GM13977 (cell line): ENCODE measurements at regions not wholly inside any gene's neighbourhood (a gene's known extent, or its start where the extent isn't known, plus 50 kb on each side); places are given as distances from the start of the nearest gene placed in this dataset.

ENCODE experiments used
- DNase-seq: peaks from one replicate; pipeline ENCODE4 v3.0.0; 2012; ENCODE audit warnings: low spot score
- CTCF ChIP-seq: IDR thresholded peaks from 2 replicates; pipeline ENCODE4 v1.5.1; 2012; ENCODE audit warnings: mild to moderate bottlenecking, control low read depth; ENCODE audit not compliant: insufficient read depth; ENCODE audit errors: extremely low read depth, missing control alignments
- in situ Hi-C: fragments of 300-500 bp; cut with MboI; formaldehyde crosslinking; loops from one replicate; pipeline ENCODE4 v1.12.0; 2022; ENCODE audit warnings: low sequenced_read_pairs, low pct_unique_long_range_greater_than_20kb, mixed read lengths, inconsistent platforms; ENCODE audit not compliant: unreplicated experiment

GRCh38 chr4:125693228-125693627 is 378.5 kb downstream of the FAT4 start:
- in situ Hi-C loops: no loop called here
- DNase-seq: no peak
- no peak for TF ChIP-seq CTCF

GRCh38 chr4:125702406-125702805 is 387.7 kb downstream of the FAT4 start:
- DNase-seq: no peak
- in situ Hi-C loops: no loop called here
- TF ChIP-seq CTCF: no peak

DNA sequence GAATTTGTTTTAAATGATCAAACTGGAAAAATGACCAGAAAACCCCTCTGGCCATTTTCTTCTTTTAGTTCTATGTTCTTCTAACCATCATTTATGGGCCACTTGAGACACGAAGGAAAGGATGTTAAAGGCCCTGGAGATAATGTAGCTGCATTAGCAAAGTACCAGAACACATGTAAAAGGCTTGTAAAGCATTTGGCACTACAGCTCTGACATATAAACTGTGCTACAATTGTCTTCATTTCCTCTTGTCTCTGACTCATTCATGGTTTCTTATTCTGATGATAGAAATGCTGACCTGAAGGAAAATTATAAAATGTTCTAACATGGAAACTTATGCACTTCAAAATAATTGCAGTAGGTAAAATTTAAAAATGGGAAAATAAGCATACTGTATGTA is 388.7 kb downstream of the FAT4 start:
- no peak for TF ChIP-seq CTCF
- in situ Hi-C loops: no loop called here
- DNase-seq: no peak

GRCh38 chr4:125704726-125705125 is 390.0 kb downstream of the FAT4 start:
- no peak for TF ChIP-seq CTCF
- in situ Hi-C loops: no loop called here
- no peak for DNase-seq

- in situ Hi-C loops: no loop called here
- TF ChIP-seq CTCF: no peak
- DNase-seq: no peak
Measured at GRCh38 chr4:125705681-125706080, 390.9 kb downstream of the FAT4 start.

DNA sequence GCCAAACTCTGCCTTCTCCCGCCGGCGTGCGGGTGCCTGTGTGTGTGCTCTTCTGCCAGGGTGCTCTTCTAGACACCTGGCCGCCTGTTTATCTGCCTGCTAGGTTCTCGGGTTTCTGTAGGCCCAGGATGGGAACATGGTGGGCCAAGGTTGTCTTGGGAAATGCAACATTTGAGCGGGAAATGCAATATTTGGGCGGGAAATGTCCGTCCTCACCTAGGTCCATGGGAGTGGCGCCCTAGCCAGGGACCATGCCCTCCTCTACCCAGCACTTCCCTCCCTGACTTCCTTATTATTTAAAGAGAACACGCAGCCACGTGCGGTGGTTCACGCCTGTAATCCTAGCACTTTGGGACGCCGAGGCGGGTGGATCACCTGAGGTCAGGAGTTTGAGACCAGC is 392.6 kb downstream of the FAT4 start:
- no peak for TF ChIP-seq CTCF
- no peak for DNase-seq
- in situ Hi-C loops: no loop called here

DNA sequence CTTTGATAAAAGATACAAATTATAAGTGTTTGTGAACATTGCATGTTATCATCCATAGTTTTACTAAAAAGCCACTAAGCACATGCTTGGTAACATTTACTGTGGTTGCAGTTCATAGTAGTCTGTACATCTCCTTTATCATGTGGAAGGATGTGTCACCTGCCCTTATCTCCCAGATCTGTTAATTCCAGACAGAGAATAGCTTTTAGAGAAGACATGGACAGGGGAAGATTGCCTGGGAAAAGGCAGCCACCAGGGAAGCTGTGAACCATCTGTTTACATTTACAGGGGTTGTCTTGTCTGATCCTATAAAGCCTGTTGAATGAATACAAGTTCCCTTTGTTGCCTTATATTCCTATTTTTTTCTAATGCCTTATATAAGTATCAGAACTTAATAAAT is 396.0 kb downstream of the FAT4 start:
- no peak for TF ChIP-seq CTCF
- in situ Hi-C loops: no loop called here
- DNase-seq: no peak
